Epidermal melanocyte (primary cell): ENCODE measurements at regions not wholly inside any gene's neighbourhood (a gene's known extent, or its start where the extent isn't known, plus 50 kb on each side); places are given as distances from the start of the nearest gene placed in this dataset.

Source experiments
- DNase-seq: peaks from one replicate; pipeline ENCODE4 v3.0.0; 2011; ENCODE audit warnings: low spot score; ENCODE audit not compliant: insufficient read length

GRCh38 chr10:47249881-47250280 is 50.1 kb upstream of the GDF10 start:
- DNase-seq: no peak
